NCI-H2171 (cell line): ENCODE measurements at regions not wholly inside any gene's neighbourhood (a gene's known extent, or its start where the extent isn't known, plus 50 kb on each side); places are given as distances from the start of the nearest gene placed in this dataset.
A peak's percentile ranks its signal among the peaks of the same experiment; 100 is the strongest.
"Not testable (repeated sequence)": the region's sequence is repeated elsewhere in the genome, so short reads cannot be mapped to it uniquely, and the experiment has no call there.

Experiments
- DNase-seq: peaks from one replicate; lab custom pipeline; 2025; lab: John Stamatoyannopoulos, UW

GRCh38 chr4:131883181-131883580 lies 1265.9 kb upstream of the PCDH10 start:
- not testable (repeated sequence) for DNase-seq

DNA sequence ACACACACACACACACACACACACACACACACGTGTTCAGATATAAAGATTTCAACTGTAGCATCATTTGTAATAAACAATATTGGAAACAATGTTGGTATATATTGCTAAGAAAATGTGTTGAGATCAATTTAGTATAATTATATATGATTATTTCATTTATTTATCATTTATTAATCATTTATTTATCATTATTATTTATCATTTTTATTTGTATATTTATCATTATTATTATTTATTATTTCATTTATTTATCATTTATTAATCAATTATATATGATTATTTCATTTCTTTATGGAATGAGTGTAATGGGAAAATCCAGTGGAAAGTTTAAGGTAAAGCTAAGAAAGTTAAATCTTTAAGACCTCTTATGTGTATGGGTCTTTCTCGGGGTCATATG lies 1223.4 kb upstream of the PCDH10 start:
- DNase-seq = not testable (repeated sequence)

GRCh38 chr4:131967646-131968045 lies 1181.4 kb upstream of the PCDH10 start:
- not testable (repeated sequence) for DNase-seq

GRCh38 chr4:131974730-131975129 lies 1174.4 kb upstream of the PCDH10 start:
- no peak for DNase-seq

- DNase-seq = not testable (repeated sequence)
Observed at GRCh38 chr4:131975276-131976132, 1173.6 kb upstream of the PCDH10 start.

DNA sequence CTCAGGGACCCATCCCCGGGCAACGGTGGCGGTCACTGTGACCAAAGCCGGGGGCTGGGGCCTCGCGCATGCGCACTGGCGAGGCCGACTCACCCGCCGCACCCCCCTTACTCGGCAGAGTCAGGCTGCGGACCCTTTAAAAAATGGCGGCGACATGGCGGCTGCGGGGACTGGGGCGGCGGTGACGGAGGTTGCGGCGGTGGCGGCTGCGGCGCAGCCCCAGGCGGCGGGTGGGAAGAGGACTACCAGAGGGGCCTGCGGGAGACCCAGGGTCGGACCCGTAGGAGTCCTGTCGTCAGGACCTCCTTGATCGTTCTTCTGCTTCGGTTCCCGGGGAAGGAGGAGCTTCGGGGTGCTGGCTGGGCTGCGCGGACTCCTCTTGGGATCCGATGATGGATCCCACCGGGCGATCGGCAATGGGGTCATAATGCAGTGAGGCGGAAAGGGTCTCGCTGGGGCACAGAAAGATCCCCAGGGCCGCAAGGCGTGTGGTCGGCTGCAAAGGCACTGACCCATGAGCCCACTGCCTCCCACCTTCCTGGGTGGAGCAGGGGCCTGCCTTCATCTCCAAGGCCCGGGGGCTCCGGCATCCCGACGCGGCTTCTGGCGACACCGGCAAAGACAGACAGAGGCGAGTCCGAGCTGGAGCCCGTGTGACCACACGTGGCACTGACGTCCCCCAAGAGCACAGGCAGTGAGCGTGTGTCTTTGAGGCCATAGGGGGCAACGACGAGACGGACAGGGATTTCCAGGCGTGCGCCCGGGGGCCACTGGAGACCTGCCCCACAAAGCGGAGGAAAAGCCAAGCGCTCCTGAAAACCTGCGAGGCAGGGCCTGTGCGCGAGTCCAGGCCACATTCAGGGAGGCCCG lies 1172.7 kb upstream of the PCDH10 start:
- not testable (repeated sequence) for DNase-seq

GRCh38 chr4:131978120-131978519 lies 1171.0 kb upstream of the PCDH10 start:
- no peak for DNase-seq

DNA sequence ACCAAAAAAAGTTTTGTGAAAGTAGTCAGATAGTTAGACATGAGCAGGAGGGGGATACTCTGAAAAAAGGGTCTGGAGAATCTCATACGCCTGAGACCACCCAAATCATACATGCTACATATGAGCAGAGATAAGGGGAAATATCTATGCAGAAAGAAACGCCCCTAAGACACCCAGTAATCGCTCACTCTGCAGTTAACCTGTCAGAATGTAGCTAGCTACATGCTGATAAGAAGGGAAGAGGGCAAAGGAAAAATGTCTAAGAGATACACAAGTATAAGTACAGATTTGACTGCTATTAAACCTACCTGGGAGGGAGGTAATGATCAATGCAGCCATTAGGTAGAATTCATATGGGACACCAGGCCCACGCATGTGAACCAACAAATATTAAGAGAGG lies 1159.5 kb upstream of the PCDH10 start:
- no peak for DNase-seq

DNA sequence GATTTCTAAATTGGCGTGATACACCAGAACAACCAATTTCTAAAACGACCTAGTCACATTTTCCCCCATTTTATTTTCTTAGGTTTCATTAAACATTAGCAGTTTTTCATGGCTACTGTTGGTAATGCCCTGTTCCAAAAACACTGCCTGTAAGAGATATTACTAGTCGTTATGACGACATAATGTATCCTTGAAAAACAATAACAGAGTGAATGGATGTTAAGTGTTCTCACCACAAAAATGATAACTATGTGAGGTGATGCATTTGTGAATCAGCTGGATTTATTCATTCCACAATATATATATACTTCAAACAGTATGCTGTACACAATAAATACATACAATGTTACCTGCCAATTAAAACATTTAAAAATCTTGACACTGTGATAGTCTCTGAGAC lies 1147.6 kb upstream of the PCDH10 start:
- DNase-seq = no peak

- no peak for DNase-seq
Observed at GRCh38 chr4:132003593-132003992, 1145.5 kb upstream of the PCDH10 start.

GRCh38 chr4:132015321-132015720 lies 1133.8 kb upstream of the PCDH10 start:
- no peak for DNase-seq

GRCh38 chr4:132016703-132017350 lies 1132.3 kb upstream of the PCDH10 start:
- DNase-seq = no peak

DNA sequence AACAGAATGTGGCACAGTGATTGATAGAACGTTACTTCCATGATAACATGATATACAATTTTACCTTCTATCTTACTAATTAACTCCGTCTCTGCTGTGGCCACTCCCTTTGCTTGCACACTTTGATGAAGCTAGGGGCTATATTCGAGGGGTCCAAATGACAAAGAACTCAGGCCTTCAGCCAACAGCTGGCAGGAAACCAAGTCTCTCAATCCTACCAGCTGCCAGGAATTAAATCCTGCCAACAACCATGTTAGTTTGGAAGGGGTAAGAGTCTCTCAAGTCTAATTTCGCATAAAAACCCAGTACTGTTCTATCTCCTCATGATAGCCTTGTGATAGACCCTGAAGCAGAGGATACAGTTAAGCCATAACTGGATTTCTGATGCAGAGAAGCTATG lies 1122.9 kb upstream of the PCDH10 start:
- DNase-seq = peak; percentile 19

- no peak for DNase-seq
Observed at GRCh38 chr4:132026816-132027215, 1122.3 kb upstream of the PCDH10 start.

GRCh38 chr4:132056496-132056895 lies 1092.6 kb upstream of the PCDH10 start:
- no peak for DNase-seq

DNA sequence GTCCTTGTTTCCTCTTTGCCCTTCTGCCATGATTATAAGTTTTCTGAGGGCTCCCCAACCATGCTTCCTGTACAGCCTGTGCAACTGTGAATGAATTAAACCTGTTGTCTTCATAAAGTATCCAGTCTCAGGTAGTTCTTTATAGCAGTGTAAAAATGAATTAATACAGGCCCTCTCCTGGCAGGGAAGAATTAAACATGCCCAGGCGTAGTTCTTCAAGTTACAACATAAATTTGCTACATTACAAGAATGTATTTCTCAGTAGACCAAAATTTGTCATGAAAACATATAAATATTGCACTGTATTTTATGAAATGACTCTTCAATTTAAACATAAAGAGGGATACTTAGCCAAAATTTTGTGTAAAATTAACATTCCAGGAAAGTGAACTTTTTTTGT lies 1089.9 kb upstream of the PCDH10 start:
- no peak for DNase-seq

- DNase-seq = no peak
Observed at GRCh38 chr4:132062611-132063239, 1086.4 kb upstream of the PCDH10 start.

GRCh38 chr4:132063829-132064228 lies 1085.3 kb upstream of the PCDH10 start:
- no peak for DNase-seq

DNA sequence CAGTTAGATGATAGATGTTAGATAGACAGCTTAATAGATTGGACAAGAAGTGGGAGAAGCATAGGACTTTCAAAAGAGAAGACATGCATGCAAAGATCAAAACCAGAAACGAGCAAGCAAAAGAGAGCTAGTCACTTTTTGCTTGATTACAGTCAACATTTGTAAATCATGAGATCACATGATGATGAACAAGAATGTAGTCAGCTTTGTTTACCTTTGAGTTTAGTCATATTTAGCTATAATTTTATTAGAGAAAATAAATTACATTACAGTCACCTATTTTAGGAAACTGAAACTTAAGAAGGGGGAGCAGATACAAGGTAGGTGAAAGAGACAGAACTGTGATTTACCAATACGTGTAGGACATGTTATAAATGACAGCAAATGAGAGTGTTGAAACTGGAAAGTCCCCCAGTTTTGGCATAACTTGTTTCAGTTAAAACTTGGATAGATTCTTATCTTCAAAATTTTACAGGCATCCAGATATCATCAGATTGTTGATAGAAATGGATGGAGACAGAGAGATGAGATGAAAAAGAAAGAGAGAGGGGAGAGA lies 1083.1 kb upstream of the PCDH10 start:
- no peak for DNase-seq

DNA sequence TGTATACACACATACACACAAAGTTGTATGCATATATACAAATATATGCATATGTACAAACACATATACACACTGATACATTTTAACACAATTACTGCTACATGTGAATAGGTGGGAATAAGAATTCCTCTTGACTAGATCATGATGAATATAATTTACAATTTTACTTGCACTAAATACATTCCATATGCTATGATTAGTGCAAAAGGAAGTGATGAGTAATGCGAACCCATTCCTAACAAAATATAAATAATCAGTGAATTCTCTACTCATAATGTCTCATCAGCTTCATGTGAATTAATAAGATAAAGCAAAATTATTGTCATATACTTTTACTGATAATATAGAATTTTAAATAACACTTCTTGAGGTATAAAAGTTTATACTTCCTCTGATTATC lies 1077.3 kb upstream of the PCDH10 start:
- DNase-seq = no peak

DNA sequence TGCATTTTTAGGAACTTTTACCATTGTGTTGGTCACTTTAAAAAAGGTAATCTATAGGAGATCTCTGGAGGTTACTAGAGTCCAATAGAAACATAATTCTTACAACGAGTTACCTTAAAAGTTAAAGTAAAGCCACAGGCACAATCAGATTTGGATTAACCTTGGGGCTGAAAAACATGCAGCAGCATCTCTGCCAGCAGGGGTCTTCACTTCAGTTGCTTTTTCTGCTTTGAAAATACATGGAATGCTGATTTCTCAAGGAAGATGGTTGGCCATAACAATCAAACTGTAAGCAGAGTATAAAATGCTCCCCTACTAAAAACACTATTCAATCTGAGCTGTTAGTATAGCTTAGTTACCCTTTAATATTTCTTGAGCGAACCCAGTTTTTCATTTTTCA lies 1072.3 kb upstream of the PCDH10 start:
- DNase-seq = no peak

- no peak for DNase-seq
Observed at GRCh38 chr4:132085105-132085504, 1064.0 kb upstream of the PCDH10 start.
